CD14-positive monocyte (primary cell): ENCODE measurements at regions not wholly inside any gene's neighbourhood (a gene's known extent, or its start where the extent isn't known, plus 50 kb on each side); places are given as distances from the start of the nearest gene placed in this dataset.

Experiments
- DNase-seq, 3 donors: peaks; one replicate each; pipeline ENCODE4 v3.0.0-alpha.2; 2011 to 2022
- H2AFZ ChIP-seq: 2 replicates; pipeline ENCODE4 v1.6.0; 2012; ENCODE audit warnings: mild to moderate bottlenecking, low read depth, low read length, inconsistent platforms; ENCODE audit not compliant: insufficient read depth, poor library complexity, severe bottlenecking
- H3K27ac ChIP-seq, 2 donors: 1 replicate in 1 of 2; 2 replicates in 1 of 2; pipeline ENCODE4 v1.5.1; 2012 to 2013; ENCODE audit warnings: low read length in 2 of 2, control low read depth in 1 of 2, inconsistent platforms in 1 of 2, low read depth in 1 of 2, mild to moderate bottlenecking in 1 of 2
- H3K27me3 ChIP-seq, 2 donors: one replicate each; pipeline versions ENCODE4 v1.6.0 to v1.6.1; 2011 to 2013; ENCODE audit warnings: low read length in 2 of 2; ENCODE audit not compliant: control insufficient read depth in 2 of 2, insufficient read depth in 2 of 2
- H3K36me3 ChIP-seq, 2 donors: replicated peaks in 1 of 2; 1 replicate in 1 of 2; 2 replicates in 1 of 2; pipeline versions ENCODE4 v1.5.1 to v1.6.1; 2012 to 2013; ENCODE audit warnings: low read length in 2 of 2, control low read depth in 1 of 2, inconsistent platforms in 1 of 2, mild to moderate bottlenecking in 1 of 2; ENCODE audit not compliant: insufficient read depth in 2 of 2, control insufficient read depth in 1 of 2
- H3K4me1 ChIP-seq, 2 donors: 1 replicate in 1 of 2; 2 replicates in 1 of 2; pipeline versions ENCODE4 v1.5.1 to v1.6.1; 2012 to 2013; ENCODE audit warnings: low read length in 2 of 2, control low read depth in 1 of 2, inconsistent platforms in 1 of 2, mild to moderate bottlenecking in 1 of 2, moderate library complexity in 1 of 2; ENCODE audit not compliant: insufficient read depth in 2 of 2, control insufficient read depth in 1 of 2
- H3K4me2 ChIP-seq: replicated peaks from 2 replicates; pipeline ENCODE3; 2012; ENCODE audit warnings: low read length, moderate library complexity, mild to moderate bottlenecking; ENCODE audit not compliant: poor library complexity, severe bottlenecking; ENCODE audit errors: extremely low read depth
- H3K4me3 ChIP-seq, 3 experiments: fragments of 200-600 bp in 1 of 3; sonication (generic) in 1 of 3; replicated peaks in 1 of 3; 1 replicate in 2 of 3; 2 replicates in 1 of 3; pipeline ENCODE4 v1.5.1; 2011 to 2013; ENCODE audit warnings: low read length in 3 of 3, mild to moderate bottlenecking in 3 of 3, control low read depth in 2 of 3, low read depth in 2 of 3, inconsistent platforms in 1 of 3, moderate library complexity in 1 of 3
- H3K79me2 ChIP-seq: 2 replicates; pipeline ENCODE4 v1.6.0; 2012; ENCODE audit warnings: mild to moderate bottlenecking, control low read depth, inconsistent platforms, low read length, moderate library complexity; ENCODE audit not compliant: insufficient read depth
- H3K9ac ChIP-seq: 2 replicates; pipeline ENCODE4 v1.6.0; 2017; ENCODE audit warnings: low read length, mild to moderate bottlenecking; ENCODE audit not compliant: insufficient read depth, poor library complexity, severe bottlenecking
- H3K9me3 ChIP-seq, 2 donors: replicated peaks in 1 of 2; 1 replicate in 1 of 2; 2 replicates in 1 of 2; pipeline versions ENCODE4 v1.5.1 to v1.6.1; 2012 to 2013; ENCODE audit warnings: low read length in 2 of 2, control low read depth in 1 of 2; ENCODE audit not compliant: control insufficient read depth in 1 of 2, insufficient read depth in 1 of 2
- H4K20me1 ChIP-seq: 2 replicates; pipeline ENCODE4 v1.6.0; 2012; ENCODE audit warnings: mild to moderate bottlenecking, low read length, control low read depth, moderate library complexity; ENCODE audit not compliant: insufficient read depth
- H3K27ac Mint-ChIP-seq, 7 donors: one replicate each; pipeline ENCODE4 v1.8.0; 2020; ENCODE audit warnings: mild to moderate bottlenecking in 7 of 7, mixed read lengths in 7 of 7, moderate library complexity in 6 of 7, inconsistent platforms in 2 of 7
- H3K27me3 Mint-ChIP-seq, 3 donors: one replicate each; pipeline ENCODE4 v1.8.0; 2021 to 2022; ENCODE audit warnings: low read depth in 3 of 3, mild to moderate bottlenecking in 3 of 3, mixed read lengths in 3 of 3, moderate library complexity in 3 of 3, inconsistent platforms in 1 of 3
- H3K36me3 Mint-ChIP-seq, 2 donors: one replicate each; pipeline ENCODE4 v1.8.0; 2020; ENCODE audit warnings: mixed read lengths in 2 of 2, inconsistent platforms in 1 of 2, mild to moderate bottlenecking in 1 of 2
- H3K4me1 Mint-ChIP-seq: one replicate; pipeline ENCODE4 v1.8.0; 2020; ENCODE audit warnings: mild to moderate bottlenecking, mixed read lengths
- H3K4me3 Mint-ChIP-seq, 2 donors: one replicate each; pipeline ENCODE4 v1.8.0; 2020; ENCODE audit warnings: mild to moderate bottlenecking in 2 of 2, mixed read lengths in 2 of 2, moderate library complexity in 1 of 2
- H3K9me3 Mint-ChIP-seq, 7 donors: one replicate each; pipeline ENCODE4 v1.8.0; 2020 to 2022; ENCODE audit warnings: mixed read lengths in 7 of 7, mild to moderate bottlenecking in 6 of 7, moderate library complexity in 6 of 7, inconsistent platforms in 2 of 7
- CTCF ChIP-seq: fragments of 200-600 bp; IDR thresholded peaks from one replicate; pipeline ENCODE4 v1.8.0; 2022; ENCODE audit warnings: antibody characterized with exemption, mild to moderate bottlenecking
- WGBS: methylation state at CpG from one replicate; pipeline ENCODE4 v1.1.5; 2013; ENCODE audit warnings: missing lambda C conversion rate; ENCODE audit not compliant: insufficient coverage; 5-methylcytosine and 5-hydroxymethylcytosine counted together
- intact Hi-C, 2 donors: fragments of 100-400 bp; cut with micrococcal nuclease; formaldehyde crosslinking; loops; one replicate each; pipeline versions ENCODE4 v1.15.0 to v1.15.1; 2023

- no peak overlapping the region for H3K9ac ChIP-seq
- H4K20me1 ChIP-seq, result no peaks in the 10 kb centered on the region
- H3K27me3 Mint-ChIP-seq, result peaks cover 0 to 3% (median 3%) of the 10 kb centered on the region in 3 donors
- TF ChIP-seq CTCF, result no peak
- H3K4me3 Mint-ChIP-seq, result no peak overlapping the region
- peaks cover 0 to 11% (median 2%) of the 10 kb centered on the region in 7 donors for H3K9me3 Mint-ChIP-seq
- DNase-seq, result no peak
- H3K27ac ChIP-seq, result no peak overlapping the region
- no peaks in the 10 kb centered on the region for H3K36me3 Mint-ChIP-seq
- no peaks in the 10 kb centered on the region for H3K36me3 ChIP-seq
- H3K4me2 ChIP-seq, result no peak overlapping the region
- no peaks in the 10 kb centered on the region for H3K4me1 Mint-ChIP-seq
- 100% methylated on average over 3 of the region's 6 CpGs for WGBS
- no peaks in the 10 kb centered on the region for H3K27me3 ChIP-seq
- intact Hi-C loops, result no loop called here
- H3K4me3 ChIP-seq, result no peak overlapping the region
- H3K27ac Mint-ChIP-seq, result peak overlapping the region in 1 of 7 donors; percentile 67
- no peaks in the 10 kb centered on the region for H3K9me3 ChIP-seq
- H3K4me1 ChIP-seq, result no peaks in the 10 kb centered on the region
- H2AFZ ChIP-seq, result no peak overlapping the region
- no peaks in the 10 kb centered on the region for H3K79me2 ChIP-seq
These were observed 131.5 kb downstream of the TFAP2C start for GRCh38 chr20:56760610-56761009.

GRCh38 chr20:56761393-56761792 is 132.3 kb downstream of the TFAP2C start:
- Histone ChIP-seq H3K36me3 (no peaks in the 10 kb centered on the region), H3K4me2 (no peak overlapping the region), H4K20me1 (no peaks in the 10 kb centered on the region), H3K4me1 (no peaks in the 10 kb centered on the region), H3K9ac (no peak overlapping the region), H2AFZ (no peak overlapping the region), H3K27ac (no peak overlapping the region), H3K9me3 (no peaks in the 10 kb centered on the region), H3K4me3 (no peak overlapping the region), H3K27me3 (no peaks in the 10 kb centered on the region), H3K79me2 (no peaks in the 10 kb centered on the region)
- Mint-ChIP-seq H3K4me3 (no peak overlapping the region), H3K27ac (no peak overlapping the region), H3K4me1 (no peaks in the 10 kb centered on the region), H3K27me3 (peaks cover 0 to 3% (median 2%) of the 10 kb centered on the region in 3 donors), H3K36me3 (no peaks in the 10 kb centered on the region), H3K9me3 (peaks cover 0 to 11% (median 2%) of the 10 kb centered on the region in 7 donors)
- no peak for DNase-seq
- 96% methylated on average over 2 of the region's 2 CpGs for WGBS
- intact Hi-C loops, result no loop called here
- no peak for TF ChIP-seq CTCF
